VCaP (cell line): ENCODE measurements at regions not wholly inside any gene's neighbourhood (a gene's known extent, or its start where the extent isn't known, plus 50 kb on each side); places are given as distances from the start of the nearest gene placed in this dataset.

ENCODE experiments used
- H3K27ac ChIP-seq: fragments of 450-650 bp; 2 replicates; pipeline ENCODE4 v1.5.1; 2017
- TF ChIP-seq, protein P1 (sequence below): fragments of 450-650 bp; conservative IDR thresholded peaks from 2 replicates; pipeline ENCODE4 v1.5.1; 2017; ENCODE audit warnings: mild to moderate bottlenecking, moderate library complexity

DNA sequence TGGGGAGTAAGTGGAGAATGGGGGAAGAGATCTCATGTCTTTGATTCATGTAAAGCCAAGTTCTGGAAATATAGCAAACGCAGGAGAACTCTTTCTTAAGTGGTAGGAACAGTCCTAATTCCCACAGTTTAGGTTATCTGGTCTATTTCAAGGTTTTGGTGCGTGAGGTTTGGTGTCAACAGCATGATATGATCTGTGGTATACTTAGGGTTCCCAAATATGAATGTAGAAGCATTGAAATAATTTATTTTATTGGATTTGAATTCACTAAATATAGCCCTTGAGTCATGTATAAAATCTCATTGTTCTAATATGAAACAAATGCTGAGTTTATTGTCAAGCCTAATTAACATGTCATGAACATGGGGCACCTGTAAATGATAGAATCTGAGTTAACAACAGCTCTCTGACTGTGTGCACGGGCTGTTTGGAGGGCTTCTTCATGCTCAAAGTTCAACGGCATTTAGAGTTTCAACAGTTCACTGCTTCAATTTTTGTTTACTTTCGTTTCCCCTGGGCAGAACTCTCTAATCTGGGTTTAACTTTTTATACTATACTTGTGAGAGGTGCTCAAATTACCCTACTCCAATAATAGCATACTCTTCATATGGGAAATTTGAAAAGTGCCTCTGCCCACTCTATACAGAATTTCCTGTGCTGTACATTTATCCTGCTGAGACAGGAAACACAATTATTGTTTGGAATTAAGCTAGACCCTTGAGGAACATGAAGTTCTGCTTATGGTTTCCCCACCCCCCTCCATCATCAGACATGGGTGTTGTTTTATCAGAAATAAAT lies 236.3 kb upstream of the ZNF217 start:
- TF ChIP-seq, protein P1, sequence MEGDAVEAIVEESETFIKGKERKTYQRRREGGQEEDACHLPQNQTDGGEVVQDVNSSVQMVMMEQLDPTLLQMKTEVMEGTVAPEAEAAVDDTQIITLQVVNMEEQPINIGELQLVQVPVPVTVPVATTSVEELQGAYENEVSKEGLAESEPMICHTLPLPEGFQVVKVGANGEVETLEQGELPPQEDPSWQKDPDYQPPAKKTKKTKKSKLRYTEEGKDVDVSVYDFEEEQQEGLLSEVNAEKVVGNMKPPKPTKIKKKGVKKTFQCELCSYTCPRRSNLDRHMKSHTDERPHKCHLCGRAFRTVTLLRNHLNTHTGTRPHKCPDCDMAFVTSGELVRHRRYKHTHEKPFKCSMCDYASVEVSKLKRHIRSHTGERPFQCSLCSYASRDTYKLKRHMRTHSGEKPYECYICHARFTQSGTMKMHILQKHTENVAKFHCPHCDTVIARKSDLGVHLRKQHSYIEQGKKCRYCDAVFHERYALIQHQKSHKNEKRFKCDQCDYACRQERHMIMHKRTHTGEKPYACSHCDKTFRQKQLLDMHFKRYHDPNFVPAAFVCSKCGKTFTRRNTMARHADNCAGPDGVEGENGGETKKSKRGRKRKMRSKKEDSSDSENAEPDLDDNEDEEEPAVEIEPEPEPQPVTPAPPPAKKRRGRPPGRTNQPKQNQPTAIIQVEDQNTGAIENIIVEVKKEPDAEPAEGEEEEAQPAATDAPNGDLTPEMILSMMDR = no peak
- peak overlapping the region; percentile 75 for H3K27ac ChIP-seq

DNA sequence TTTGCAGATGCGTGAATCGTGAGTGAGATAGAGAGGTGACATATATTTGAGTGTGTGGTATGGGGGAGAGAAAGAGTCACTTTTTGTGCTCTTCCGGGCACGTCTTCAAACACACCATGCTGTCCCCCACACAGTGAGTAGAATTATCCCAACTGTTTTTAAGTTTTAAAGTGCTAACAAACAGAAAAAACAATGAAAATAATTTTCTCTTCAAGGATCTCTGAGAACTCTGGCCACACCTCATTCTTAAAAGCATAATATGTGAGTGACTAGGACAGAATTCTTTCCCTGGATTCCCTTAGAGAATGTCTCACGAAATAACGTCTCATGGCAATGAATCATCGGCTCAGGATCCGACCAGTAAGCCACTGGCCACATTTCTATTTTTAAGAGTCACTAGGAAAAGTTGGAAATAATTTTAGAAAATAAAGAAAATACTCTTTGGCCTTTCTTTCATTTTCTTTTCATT lies 235.7 kb upstream of the ZNF217 start:
- peak overlapping the region; percentile 75 for H3K27ac ChIP-seq

DNA sequence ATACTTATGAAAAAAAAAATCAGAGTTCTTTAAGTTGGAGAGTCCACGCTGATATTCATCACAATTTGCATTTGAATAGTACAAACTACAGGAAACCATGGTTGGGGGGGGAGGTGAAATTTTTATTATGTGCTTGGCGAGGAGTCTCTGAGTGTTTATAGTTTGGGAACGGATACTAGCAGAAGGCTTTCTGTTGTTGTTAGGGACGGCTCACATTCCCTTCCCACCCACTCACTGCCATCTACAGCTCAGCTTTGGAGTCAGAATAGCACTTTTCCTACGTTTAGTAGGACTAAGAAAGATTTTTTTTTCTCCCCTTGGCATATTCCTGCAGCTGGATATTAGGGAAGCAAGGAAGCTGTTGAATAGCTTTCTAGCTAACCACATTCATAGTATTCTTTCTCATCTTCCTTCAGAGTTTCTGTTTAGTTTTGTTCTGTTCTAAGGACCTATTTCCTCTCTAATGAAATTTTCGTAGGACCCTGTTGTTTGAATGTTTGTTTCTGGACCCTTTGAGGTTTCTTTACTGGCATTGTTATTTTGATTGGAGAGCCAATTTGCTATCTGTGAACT lies 235.1 kb upstream of the ZNF217 start:
- TF ChIP-seq, protein P1 = peak; percentile 28; the same call in 1 of the 2 replicates
- peak overlapping the region; percentile 75 for H3K27ac ChIP-seq

More for the DNA sequence above, 235.7 kb upstream of the ZNF217 start:
- TF ChIP-seq, protein P1 = no peak

DNA sequence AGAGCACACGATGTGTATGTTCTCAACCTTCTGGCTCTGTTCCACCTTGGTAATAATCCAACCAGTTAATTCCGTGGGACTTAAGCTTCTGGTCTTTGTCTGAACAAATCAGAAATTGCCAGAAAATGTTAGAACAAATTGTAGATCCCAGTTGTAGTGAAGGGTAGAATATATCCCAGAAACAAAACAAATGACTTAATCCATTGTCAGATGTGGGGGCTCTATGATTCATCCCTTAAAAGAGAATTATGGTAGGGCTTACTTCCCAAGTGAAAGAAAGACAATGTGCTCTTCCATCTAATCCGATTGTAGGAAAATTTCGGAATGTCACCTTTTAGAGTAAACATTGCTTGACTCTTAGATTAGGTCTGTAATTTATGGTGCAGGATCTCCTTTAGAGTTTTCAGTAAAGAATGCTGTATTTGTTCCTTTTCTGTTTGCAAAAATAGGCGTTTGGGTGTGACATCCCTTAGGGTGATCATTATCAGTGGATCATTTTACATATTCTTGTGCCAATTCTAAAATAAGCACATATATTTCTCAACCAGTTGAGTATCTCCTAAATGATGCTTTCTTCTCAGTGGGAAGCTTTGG lies 234.5 kb upstream of the ZNF217 start:
- TF ChIP-seq, protein P1 = no peak
- peak overlapping the region; percentile 75 for H3K27ac ChIP-seq

DNA sequence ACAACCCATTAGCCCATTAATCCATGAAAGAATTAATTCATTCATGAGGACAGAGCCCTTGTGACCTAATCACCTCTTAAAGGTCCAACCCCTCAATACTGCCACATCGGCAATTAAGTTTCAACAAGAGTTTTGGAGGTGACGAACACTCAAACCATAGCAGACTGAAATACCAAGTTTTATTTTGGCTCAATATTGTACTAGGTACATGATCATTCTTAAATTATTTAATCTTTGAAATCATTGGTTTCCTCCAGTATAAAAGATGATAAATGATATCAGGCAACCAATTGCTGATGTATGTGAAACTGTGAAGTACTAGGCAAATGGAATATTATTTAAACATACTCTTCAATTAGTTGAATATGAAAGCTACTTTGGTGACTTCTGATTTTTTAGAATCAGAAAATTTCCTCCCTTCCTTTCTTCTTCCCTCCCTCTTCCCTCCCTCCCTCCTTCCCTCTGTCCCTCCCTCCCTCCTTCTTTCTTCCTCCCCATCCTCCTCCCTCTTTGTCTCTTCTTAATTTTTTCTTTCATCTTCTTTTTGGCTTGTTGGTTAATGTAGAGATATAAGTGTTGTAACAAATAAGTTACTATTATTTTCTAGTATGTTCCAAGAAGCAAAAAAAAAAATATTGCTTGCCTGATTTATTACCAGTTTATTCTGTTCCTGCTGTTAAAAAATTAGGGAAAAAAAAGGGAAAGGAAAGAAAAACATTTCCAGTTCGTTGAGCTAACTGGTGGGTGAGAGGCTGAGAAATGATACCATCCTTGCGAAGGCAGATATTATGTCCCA lies 233.9 kb upstream of the ZNF217 start:
- peak overlapping the region; percentile 75 for H3K27ac ChIP-seq
- TF ChIP-seq, protein P1 = no peak

DNA sequence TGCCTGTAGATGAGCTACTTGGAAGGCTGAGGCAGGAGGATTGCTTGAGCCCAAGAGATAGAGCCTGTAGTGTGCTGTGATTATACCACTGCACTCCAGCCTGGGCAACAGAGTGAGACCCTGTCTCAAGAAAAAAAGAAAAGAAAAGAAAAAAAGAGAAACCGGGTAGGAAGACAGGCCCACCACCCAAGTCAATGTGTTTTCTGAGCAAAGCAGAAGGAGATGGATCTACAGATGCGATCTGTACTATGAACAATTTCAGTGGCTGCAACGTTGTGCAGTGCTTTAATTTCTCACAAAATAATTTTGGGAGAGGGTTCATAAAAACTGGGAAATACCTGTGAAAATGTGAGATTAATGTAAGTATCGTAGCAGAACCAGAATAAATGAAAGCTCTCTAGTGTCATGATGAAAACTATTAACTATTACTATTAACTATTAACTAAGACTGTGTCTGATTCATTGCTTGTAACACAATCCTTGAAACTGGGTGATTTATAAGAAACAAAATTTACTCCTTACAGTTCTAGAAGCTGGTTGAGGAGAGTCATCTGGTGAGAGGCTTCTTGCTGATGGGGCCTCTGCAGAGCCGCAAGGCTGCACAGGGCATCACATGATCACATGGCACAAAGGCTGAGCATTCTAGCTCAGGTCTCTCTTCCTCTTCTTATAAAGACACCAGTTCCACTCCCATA lies 233.1 kb upstream of the ZNF217 start:
- H3K27ac ChIP-seq = peak overlapping the region; percentile 75; the same call in 1 of the 2 replicates
- TF ChIP-seq, protein P1 = no peak
